ENCODE measurements at regions not wholly inside any gene's neighbourhood (a gene's known extent, or its start where the extent isn't known, plus 50 kb on each side); places are given as distances from the start of the nearest gene placed in this dataset.
"Not testable (repeated sequence)": the region's sequence is repeated elsewhere in the genome, so short reads cannot be mapped to it uniquely, and the experiment has no call there.

GRCh38 chr12:102344691-102345090 is 135.7 kb downstream of the IGF1 start:
- no peak for DNase-seq (ENCODE audit: low read depth in 2 of 3, low spot score in 2 of 3)

GRCh38 chr12:102343361-102344121 is 136.8 kb downstream of the IGF1 start:
- no peak for DNase-seq (ENCODE audit: low read depth in 2 of 3, low spot score in 2 of 3)

GRCh38 chr12:102342281-102343006 is 137.9 kb downstream of the IGF1 start:
- no peak for DNase-seq (ENCODE audit: low read depth in 2 of 3, low spot score in 2 of 3)

GRCh38 chr12:102334765-102335164 is 137.1 kb upstream of the PMCH start:
- DNase-seq (ENCODE audit: low read depth in 2 of 3, low spot score in 2 of 3), result no peak

- DNase-seq (ENCODE audit: low read depth in 2 of 3, low spot score in 2 of 3), result no peak
Observed at GRCh38 chr12:102331419-102331818, 133.8 kb upstream of the PMCH start.

GRCh38 chr12:102329883-102330282 is 132.2 kb upstream of the PMCH start:
- DNase-seq (ENCODE audit: low read depth in 2 of 3, low spot score in 2 of 3), result no peak

GRCh38 chr12:102326982-102327381 is 129.3 kb upstream of the PMCH start:
- no peak for DNase-seq (ENCODE audit: low read depth in 2 of 3, low spot score in 2 of 3)

GRCh38 chr12:102325108-102325507 is 127.5 kb upstream of the PMCH start:
- not testable (repeated sequence) for DNase-seq (ENCODE audit: low read depth in 2 of 3, low spot score in 2 of 3)

- DNase-seq (ENCODE audit: low read depth in 2 of 3, low spot score in 2 of 3), result no peak
Observed at GRCh38 chr12:102323799-102324198, 126.2 kb upstream of the PMCH start.

GRCh38 chr12:102322254-102322653 is 124.6 kb upstream of the PMCH start:
- DNase-seq (ENCODE audit: low read depth in 2 of 3, low spot score in 2 of 3), result no peak

GRCh38 chr12:102321305-102322082 is 123.9 kb upstream of the PMCH start:
- DNase-seq (ENCODE audit: low read depth in 2 of 3, low spot score in 2 of 3), result no peak

GRCh38 chr12:102317155-102317554 is 119.5 kb upstream of the PMCH start:
- DNase-seq (ENCODE audit: low read depth in 2 of 3, low spot score in 2 of 3), result no peak

GRCh38 chr12:102316723-102317122 is 119.1 kb upstream of the PMCH start:
- no peak for DNase-seq (ENCODE audit: low read depth in 2 of 3, low spot score in 2 of 3)

GRCh38 chr12:102314821-102315220 is 117.2 kb upstream of the PMCH start:
- no peak for DNase-seq (ENCODE audit: low read depth in 2 of 3, low spot score in 2 of 3)

- not testable (repeated sequence) for DNase-seq (ENCODE audit: low read depth in 2 of 3, low spot score in 2 of 3)
Observed at GRCh38 chr12:102313116-102313971, 115.7 kb upstream of the PMCH start.

GRCh38 chr12:102305486-102305885 is 107.9 kb upstream of the PMCH start:
- no peak for DNase-seq (ENCODE audit: low read depth in 2 of 3, low spot score in 2 of 3)

- not testable (repeated sequence) for DNase-seq (ENCODE audit: low read depth in 2 of 3, low spot score in 2 of 3)
Observed at GRCh38 chr12:102304667-102305066, 107.0 kb upstream of the PMCH start.

GRCh38 chr12:102302553-102302952 is 104.9 kb upstream of the PMCH start:
- DNase-seq (ENCODE audit: low read depth in 2 of 3, low spot score in 2 of 3), result no peak

- no peak for DNase-seq (ENCODE audit: low read depth in 2 of 3, low spot score in 2 of 3)
Observed at GRCh38 chr12:102301547-102301946, 103.9 kb upstream of the PMCH start.

GRCh38 chr12:102300824-102301461 is 103.3 kb upstream of the PMCH start:
- peak in 1 of 3 donors; percentile 34 for DNase-seq (ENCODE audit: low read depth in 2 of 3, low spot score in 2 of 3)
